HUES48 (cell line): ENCODE measurements at regions not wholly inside any gene's neighbourhood (a gene's known extent, or its start where the extent isn't known, plus 50 kb on each side); places are given as distances from the start of the nearest gene placed in this dataset.
A peak's percentile ranks its signal among the peaks of the same experiment; 100 is the strongest.
"Not testable (repeated sequence)": the region's sequence is repeated elsewhere in the genome, so short reads cannot be mapped to it uniquely, and the experiment has no call there.

ENCODE experiments used
- H3K27ac ChIP-seq: one replicate; pipeline ENCODE4 v1.7.0; 2013; ENCODE audit warnings: low read depth, low read length, inconsistent platforms
- H3K27me3 ChIP-seq: 2 replicates; pipeline ENCODE4 v1.6.1; 2013; ENCODE audit warnings: mild to moderate bottlenecking, low read length; ENCODE audit not compliant: control insufficient read depth, insufficient read depth
- H3K36me3 ChIP-seq: 2 replicates; pipeline ENCODE4 v1.6.1; 2013; ENCODE audit warnings: low read length; ENCODE audit not compliant: control insufficient read depth, insufficient read depth
- H3K4me1 ChIP-seq: 2 replicates; pipeline ENCODE4 v1.6.1; 2013; ENCODE audit warnings: mild to moderate bottlenecking, low read length; ENCODE audit not compliant: control insufficient read depth, insufficient read depth
- H3K4me3 ChIP-seq: 2 replicates; pipeline ENCODE4 v1.5.1; 2013; ENCODE audit warnings: mild to moderate bottlenecking, low read depth, low read length
- H3K9ac ChIP-seq: 2 replicates; pipeline ENCODE4 v1.6.1; 2013; ENCODE audit warnings: mild to moderate bottlenecking, low read depth, low read length, moderate library complexity
- H3K9me3 ChIP-seq: 2 replicates; pipeline ENCODE4 v1.6.1; 2013; ENCODE audit warnings: low read length; ENCODE audit not compliant: control insufficient read depth, insufficient read depth

DNA sequence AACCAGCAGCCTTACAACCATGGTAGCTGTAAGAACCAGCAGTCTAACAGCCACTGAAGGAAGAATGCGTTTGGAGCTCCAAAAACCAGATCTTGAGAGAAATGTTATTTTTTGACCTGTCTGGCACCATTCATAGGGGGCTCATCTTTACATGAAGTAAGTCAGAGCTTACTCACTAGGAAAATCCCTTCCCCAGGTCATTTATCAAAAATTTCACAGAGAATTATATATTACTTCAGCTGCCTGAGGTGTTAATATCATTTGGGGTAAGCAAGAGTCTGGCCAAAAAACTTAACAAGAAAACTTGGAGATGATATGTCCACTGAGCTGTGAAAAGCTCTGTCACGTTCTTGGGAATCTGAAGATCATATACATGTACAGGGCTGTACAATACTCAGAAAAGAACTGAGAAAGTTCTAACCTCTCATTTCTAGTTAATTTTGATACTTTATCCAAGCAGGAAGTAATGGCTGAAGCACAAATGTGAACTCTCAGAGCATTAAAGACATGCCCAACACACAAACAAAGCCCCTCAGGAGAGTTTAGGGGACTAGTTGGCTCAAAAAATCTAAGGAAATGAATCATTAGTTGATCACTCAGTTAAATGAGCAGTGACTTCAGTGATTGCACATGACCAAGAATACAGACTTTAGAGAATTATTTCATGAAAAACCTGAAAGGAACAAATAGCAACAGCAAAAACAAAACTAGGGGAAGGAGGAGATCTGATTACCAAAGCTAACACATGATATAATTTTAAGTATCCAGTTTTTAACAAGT, 681.1 kb downstream of the LTN1 start:
- Histone ChIP-seq H3K9ac (no peak overlapping the region), H3K36me3 (no peaks in the 10 kb centered on the region), H3K9me3 (no peaks in the 10 kb centered on the region), H3K27me3 (no peaks in the 10 kb centered on the region), H3K27ac (no peak overlapping the region), H3K4me3 (no peak overlapping the region), H3K4me1 (0 out of 2 replicates have a peak, but pooled peaks cover 9% of the 10 kb centered on the region)

DNA sequence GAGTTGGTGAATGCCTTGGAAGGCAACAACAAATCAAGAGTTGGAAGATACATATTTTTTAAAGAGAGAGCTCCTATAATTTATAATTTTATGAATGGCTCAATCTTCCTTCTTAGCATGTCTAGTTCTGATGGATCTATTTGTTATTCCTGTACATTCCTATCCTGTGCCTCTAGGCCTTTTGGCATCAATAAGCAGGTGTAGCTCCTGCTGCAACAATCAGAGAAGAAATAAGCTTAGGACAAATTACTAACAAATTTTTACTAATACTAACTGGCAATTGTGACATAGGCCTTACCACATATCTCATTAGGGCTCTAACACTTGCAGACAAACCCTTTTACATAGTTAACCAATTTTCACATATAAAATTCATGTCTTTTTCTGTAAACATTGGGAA, 682.0 kb downstream of the LTN1 start:
- no peaks in the 10 kb centered on the region for H3K9me3 ChIP-seq
- no peaks in the 10 kb centered on the region for H3K27me3 ChIP-seq
- no peak overlapping the region for H3K27ac ChIP-seq
- no peak overlapping the region for H3K4me3 ChIP-seq
- 0 out of 2 replicates have a peak, but pooled peaks cover 9% of the 10 kb centered on the region for H3K4me1 ChIP-seq
- no peaks in the 10 kb centered on the region for H3K36me3 ChIP-seq
- H3K9ac ChIP-seq = no peak overlapping the region

DNA sequence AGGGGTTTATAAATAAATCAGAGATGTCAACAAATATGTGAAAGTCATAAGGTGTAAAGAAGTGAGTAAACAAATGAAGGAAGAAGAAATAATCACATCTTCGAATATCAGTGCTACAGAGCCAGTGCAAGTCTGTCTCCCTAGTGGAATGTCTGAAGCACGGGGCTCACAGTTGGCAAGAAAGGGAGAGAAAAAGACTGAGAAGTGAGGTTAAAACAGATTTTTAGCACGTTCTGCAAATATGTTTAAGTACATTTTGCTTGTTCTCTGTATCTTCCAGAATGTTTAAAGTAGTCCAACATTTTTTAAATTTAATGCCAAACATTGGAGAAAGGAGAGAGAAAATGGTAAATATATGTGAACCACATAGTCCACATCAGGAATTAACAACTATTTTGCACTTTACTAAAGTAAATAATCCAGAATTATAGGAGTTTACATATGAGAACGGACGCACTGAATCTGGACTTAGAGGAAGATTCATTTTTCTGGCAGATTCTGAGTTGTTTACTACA, 682.4 kb downstream of the LTN1 start:
- no peak overlapping the region for H3K27ac ChIP-seq
- H3K36me3 ChIP-seq = no peaks in the 10 kb centered on the region
- no peak overlapping the region for H3K4me3 ChIP-seq
- H3K9ac ChIP-seq = no peak overlapping the region
- 0 out of 2 replicates have a peak, but pooled peaks cover 9% of the 10 kb centered on the region for H3K4me1 ChIP-seq
- no peaks in the 10 kb centered on the region for H3K9me3 ChIP-seq
- H3K27me3 ChIP-seq = no peaks in the 10 kb centered on the region

DNA sequence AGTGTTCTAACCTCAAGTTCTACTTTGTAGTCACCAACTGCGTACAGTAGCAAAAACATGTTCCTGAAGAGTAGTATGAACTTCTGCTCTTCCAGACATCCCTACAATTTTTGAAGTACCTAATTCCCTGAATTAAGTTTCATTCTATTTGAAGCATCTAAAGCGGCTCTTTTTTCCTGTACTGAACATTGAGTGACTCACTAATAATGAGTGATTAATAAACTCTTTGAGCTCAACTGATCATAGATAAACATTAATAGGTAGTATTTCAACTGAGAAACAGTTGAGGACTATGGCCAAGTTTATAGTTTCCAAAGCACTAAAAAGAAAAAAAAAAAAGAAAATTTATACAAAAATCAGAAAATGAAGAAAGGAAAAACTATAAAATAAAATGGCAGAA, 683.1 kb downstream of the LTN1 start:
- Histone ChIP-seq H3K27ac (no peak overlapping the region), H3K9ac (no peak overlapping the region), H3K9me3 (no peaks in the 10 kb centered on the region), H3K4me3 (no peak overlapping the region), H3K36me3 (no peaks in the 10 kb centered on the region), H3K4me1 (0 out of 2 replicates have a peak, but pooled peaks cover 9% of the 10 kb centered on the region), H3K27me3 (no peaks in the 10 kb centered on the region)

DNA sequence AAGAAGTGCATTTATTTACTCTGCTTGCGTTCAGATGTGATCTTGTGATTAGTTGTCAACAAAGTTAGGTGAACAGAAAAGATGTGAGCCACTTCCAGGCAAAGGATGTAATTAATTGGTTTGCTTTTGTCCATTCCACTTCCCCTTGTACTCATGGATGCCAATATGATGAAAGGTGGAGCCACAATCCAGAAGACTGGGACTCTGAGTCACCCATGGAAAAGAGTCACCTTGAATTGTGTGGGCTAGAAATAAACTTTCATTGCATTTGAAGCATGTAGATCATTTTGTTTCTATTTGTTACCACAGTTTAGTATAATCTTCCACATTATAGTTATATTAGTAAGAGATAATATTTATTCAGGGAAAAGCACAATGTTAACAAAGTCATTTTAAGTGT, 684.2 kb downstream of the LTN1 start:
- Histone ChIP-seq H3K4me1 (0 out of 2 replicates have a peak, but pooled peaks cover 9% of the 10 kb centered on the region), H3K9me3 (no peaks in the 10 kb centered on the region), H3K4me3 (no peak overlapping the region), H3K36me3 (no peaks in the 10 kb centered on the region), H3K27me3 (no peaks in the 10 kb centered on the region), H3K9ac (no peak overlapping the region), H3K27ac (no peak overlapping the region)

GRCh38 chr21:28299946-28300345, 692.7 kb downstream of the LTN1 start:
- no peaks in the 10 kb centered on the region for H3K4me1 ChIP-seq
- H3K27ac ChIP-seq = no peak overlapping the region
- H3K4me3 ChIP-seq = no peak overlapping the region
- no peak overlapping the region for H3K9ac ChIP-seq
- no peaks in the 10 kb centered on the region for H3K36me3 ChIP-seq
- H3K9me3 ChIP-seq = peaks cover 5% of the 10 kb centered on the region; the same call in 1 of the 2 replicates
- no peaks in the 10 kb centered on the region for H3K27me3 ChIP-seq

GRCh38 chr21:28298251-28298672, 694.4 kb downstream of the LTN1 start:
- H3K4me3 ChIP-seq = no peak overlapping the region
- no peak overlapping the region for H3K27ac ChIP-seq
- H3K27me3 ChIP-seq = no peaks in the 10 kb centered on the region
- H3K9ac ChIP-seq = no peak overlapping the region
- H3K36me3 ChIP-seq = no peaks in the 10 kb centered on the region
- no peaks in the 10 kb centered on the region for H3K4me1 ChIP-seq
- peaks cover 5% of the 10 kb centered on the region; the same call in 1 of the 2 replicates for H3K9me3 ChIP-seq

DNA sequence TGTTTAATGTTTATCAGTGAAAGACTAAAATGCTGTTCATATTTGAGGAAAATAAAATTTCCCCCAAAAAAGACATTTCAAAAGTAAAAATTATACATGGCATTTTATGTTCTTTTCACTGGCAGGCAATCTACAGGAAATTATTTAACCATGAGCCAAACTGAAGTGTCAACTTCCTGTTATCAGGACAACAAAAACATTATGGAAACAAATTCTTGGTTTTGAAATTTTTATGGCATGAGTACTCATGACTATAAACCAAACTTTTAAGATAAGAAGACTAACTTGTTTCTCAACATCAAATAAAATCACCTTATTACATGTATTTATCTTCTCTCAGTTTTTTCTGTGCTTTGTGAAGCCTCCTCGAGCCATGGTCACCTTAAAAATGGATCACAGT, 698.6 kb downstream of the LTN1 start:
- Histone ChIP-seq H3K9ac (no peak overlapping the region), H3K9me3 (peaks cover 13% of the 10 kb centered on the region), H3K27me3 (no peaks in the 10 kb centered on the region), H3K36me3 (no peaks in the 10 kb centered on the region), H3K27ac (no peak overlapping the region), H3K4me3 (no peak overlapping the region), H3K4me1 (no peaks in the 10 kb centered on the region)

- Histone ChIP-seq H3K9ac (no peak overlapping the region), H3K4me1 (peaks cover 30% of the 10 kb centered on the region), H3K4me3 (no peak overlapping the region), H3K9me3 (no peaks in the 10 kb centered on the region), H3K27ac (peak overlapping the region; percentile 0), H3K36me3 (no peaks in the 10 kb centered on the region), H3K27me3 (no peaks in the 10 kb centered on the region)
Observed at GRCh38 chr21:28283641-28284490, 708.8 kb downstream of the LTN1 start.

DNA sequence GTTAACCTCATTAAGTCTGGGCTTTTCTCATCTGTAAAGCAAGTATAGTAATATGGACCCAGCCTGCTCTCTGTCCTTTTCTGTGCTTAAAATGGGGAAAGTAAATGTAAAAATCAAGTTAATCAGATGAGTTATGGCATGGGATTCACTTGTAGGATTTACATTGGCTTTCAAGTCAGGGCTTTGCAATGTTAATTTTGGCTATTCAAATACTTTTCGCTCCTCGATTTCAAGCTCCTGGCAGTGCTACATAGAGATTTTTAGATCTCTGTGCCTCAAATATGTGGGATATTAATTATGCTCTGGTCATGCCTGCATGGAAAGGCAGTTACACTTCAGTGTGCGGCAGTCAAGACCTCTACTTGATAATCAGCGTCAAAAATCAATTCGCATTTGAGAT, 709.8 kb downstream of the LTN1 start:
- H3K9me3 ChIP-seq = no peaks in the 10 kb centered on the region
- peaks cover 30% of the 10 kb centered on the region for H3K4me1 ChIP-seq
- no peak overlapping the region for H3K9ac ChIP-seq
- H3K27me3 ChIP-seq = no peaks in the 10 kb centered on the region
- H3K36me3 ChIP-seq = no peaks in the 10 kb centered on the region
- H3K27ac ChIP-seq = peak overlapping the region; percentile 14
- no peak overlapping the region for H3K4me3 ChIP-seq

DNA sequence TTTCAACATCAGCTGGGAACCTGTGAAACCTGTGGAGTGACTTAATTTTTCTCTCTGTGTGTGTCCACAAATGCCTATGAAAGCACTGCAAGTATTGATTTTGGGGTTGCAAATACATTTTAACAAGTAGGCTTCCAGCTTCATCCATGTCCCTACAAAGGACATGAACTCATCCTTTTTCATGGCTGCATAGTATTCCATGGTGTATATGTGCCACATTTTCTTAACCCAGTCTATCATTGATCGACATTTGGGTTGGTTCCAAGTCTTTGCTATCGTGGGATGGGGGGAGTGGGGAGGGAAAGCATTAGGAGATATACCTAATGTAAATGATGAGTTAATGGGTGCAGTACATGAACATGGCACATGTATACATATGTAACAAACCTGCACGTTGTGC, 711.3 kb downstream of the LTN1 start:
- H3K27ac ChIP-seq = peak overlapping the region; percentile 83
- not testable (repeated sequence) for H3K9me3 ChIP-seq

More for the DNA sequence above, 711.3 kb downstream of the LTN1 start:
- H3K4me3 ChIP-seq, H3K27me3 ChIP-seq, H3K9ac ChIP-seq, H3K36me3 ChIP-seq: not testable (repeated sequence)
- peaks cover 30% of the 10 kb centered on the region for H3K4me1 ChIP-seq
